Keratinocyte (primary cell): ENCODE measurements at regions not wholly inside any gene's neighbourhood (a gene's known extent, or its start where the extent isn't known, plus 50 kb on each side); places are given as distances from the start of the nearest gene placed in this dataset.

ENCODE experiments used
- CTCF ChIP-seq, 3 experiments: IDR thresholded peaks in 1 of 3; conservative IDR thresholded peaks in 1 of 3; optimal IDR thresholded peaks in 1 of 3; 2 replicates in 2 of 3; 3 replicates in 1 of 3; pipeline versions ENCODE3 to v1.5.1; 2011; ENCODE audit warnings: low read length in 3 of 3, mild to moderate bottlenecking in 3 of 3, moderate library complexity in 2 of 3, control low read depth in 1 of 3, inconsistent platforms in 1 of 3; ENCODE audit not compliant: insufficient read depth in 2 of 3; ENCODE audit errors: extremely low read depth in 1 of 3
- EZH2 ChIP-seq: IDR thresholded peaks from one replicate; pipeline ENCODE4 v1.6.1; 2012; ENCODE audit warnings: inconsistent platforms, mild to moderate bottlenecking, low read length, moderate library complexity

GRCh38 chr20:48447456-48447855, 380.3 kb downstream of the PREX1 start:
- TF ChIP-seq CTCF (optimal IDR thresholded peaks at IDR 0.05 in 1 of 3, IDR thresholded peaks at IDR 0.05 in 1 of 3, conservative IDR thresholded peaks at IDR 0.05 in 1 of 3; ENCODE audit: extremely low read depth in 1 of 3, insufficient read depth in 2 of 3, low read length in 3 of 3): no peak
- TF ChIP-seq EZH2: no peak
